KMS-11 (cell line): ENCODE measurements at regions not wholly inside any gene's neighbourhood (a gene's known extent, or its start where the extent isn't known, plus 50 kb on each side); places are given as distances from the start of the nearest gene placed in this dataset.

Source experiments
- H2AFZ ChIP-seq: fragments of 200-600 bp; sonication (generic); 2 replicates; pipeline ENCODE4 v1.6.1; 2016; ENCODE audit warnings: antibody characterized with exemption, mixed run types, low read depth
- H3K27ac ChIP-seq: fragments of 200-600 bp; sonication (generic); 2 replicates; pipeline ENCODE4 v1.6.1; 2016; ENCODE audit warnings: mild to moderate bottlenecking, mixed run types
- H3K27me3 ChIP-seq: fragments of 200-600 bp; sonication (generic); 2 replicates; pipeline ENCODE4 v1.6.1; 2017; ENCODE audit warnings: mild to moderate bottlenecking, low read depth, mixed run types, moderate library complexity; ENCODE audit not compliant: insufficient read depth
- H3K36me3 ChIP-seq: fragments of 200-600 bp; sonication (generic); 2 replicates; pipeline ENCODE4 v1.6.1; 2017; ENCODE audit warnings: mild to moderate bottlenecking, mixed run types; ENCODE audit not compliant: insufficient read depth
- H3K4me1 ChIP-seq: fragments of 200-600 bp; sonication (generic); 2 replicates; pipeline ENCODE4 v1.6.1; 2016; ENCODE audit warnings: mild to moderate bottlenecking, low read depth, mixed run types; ENCODE audit not compliant: poor library complexity, severe bottlenecking
- H3K4me2 ChIP-seq: fragments of 200-600 bp; sonication (generic); 2 replicates; pipeline ENCODE4 v1.7.0; 2016; ENCODE audit warnings: mild to moderate bottlenecking, mixed run types
- H3K4me3 ChIP-seq: fragments of 200-600 bp; sonication (generic); IDR thresholded peaks from 2 replicates; pipeline ENCODE4 v1.6.1; 2017; ENCODE audit warnings: low read depth, low read length, mixed read lengths; ENCODE audit not compliant: insufficient read depth
- H3K79me2 ChIP-seq: fragments of 200-600 bp; sonication (generic); 2 replicates; pipeline ENCODE4 v1.6.1; 2016; ENCODE audit warnings: low read depth, mixed run types; ENCODE audit not compliant: insufficient read depth
- H3K9ac ChIP-seq: fragments of 200-600 bp; sonication (generic); 2 replicates; pipeline ENCODE4 v1.6.1; 2016; ENCODE audit warnings: mild to moderate bottlenecking, mixed run types
- H4K20me1 ChIP-seq: fragments of 200-600 bp; sonication (generic); 2 replicates; pipeline ENCODE4 v1.6.1; 2016; ENCODE audit warnings: mild to moderate bottlenecking, mixed run types; ENCODE audit not compliant: insufficient read depth
- CTCF ChIP-seq: fragments of 200-600 bp; sonication (generic); conservative IDR thresholded peaks from 2 replicates; pipeline ENCODE4 v1.6.1; 2017; ENCODE audit warnings: low read depth, mild to moderate bottlenecking, antibody characterized with exemption, low read length, moderate library complexity, mixed read lengths

- no peak for TF ChIP-seq CTCF
- H3K4me2 ChIP-seq: 0 out of 2 replicates have a peak overlapping the region, but pooled peaks have one; percentile 45
Measured at GRCh38 chrX:1027680-1028079, 184.8 kb downstream of the CRLF2 start.

GRCh38 chrX:1027133-1027532 lies 185.3 kb downstream of the CRLF2 start:
- H3K27me3 ChIP-seq: no peaks in the 10 kb centered on the region
- peak overlapping the region; percentile 45 for H3K4me2 ChIP-seq
- H3K27ac ChIP-seq: peak overlapping the region; percentile 60
- H3K36me3 ChIP-seq: no peaks in the 10 kb centered on the region
- no peak overlapping the region for H3K4me3 ChIP-seq
- peaks cover 9% of the 10 kb centered on the region for H3K4me1 ChIP-seq
- peak overlapping the region; percentile 19; the same call in 1 of the 2 replicates for H3K9ac ChIP-seq
- TF ChIP-seq CTCF: no peak
- peak overlapping the region; percentile 54; the same call in 1 of the 2 replicates for H2AFZ ChIP-seq
- H3K79me2 ChIP-seq: no peaks in the 10 kb centered on the region
- no peaks in the 10 kb centered on the region for H4K20me1 ChIP-seq

More at GRCh38 chrX:1027680-1028079, 184.8 kb downstream of the CRLF2 start:
- H3K4me1 ChIP-seq: peaks cover 9% of the 10 kb centered on the region
- no peaks in the 10 kb centered on the region for H4K20me1 ChIP-seq
- no peak overlapping the region for H3K4me3 ChIP-seq
- H3K27ac ChIP-seq: peak overlapping the region; percentile 60; the same call in 1 of the 2 replicates
- H3K36me3 ChIP-seq: no peaks in the 10 kb centered on the region
- H3K9ac ChIP-seq: no peak overlapping the region; the same call in 1 of the 2 replicates
- no peaks in the 10 kb centered on the region for H3K79me2 ChIP-seq
- peak overlapping the region; percentile 54; the same call in 1 of the 2 replicates for H2AFZ ChIP-seq
- no peaks in the 10 kb centered on the region for H3K27me3 ChIP-seq

GRCh38 chrX:1026263-1027015 lies 186.0 kb downstream of the CRLF2 start:
- no peak for TF ChIP-seq CTCF
- peaks cover 9% of the 10 kb centered on the region for H3K4me1 ChIP-seq

GRCh38 chrX:1025413-1025812 lies 187.0 kb downstream of the CRLF2 start:
- Histone ChIP-seq H3K4me2 (no peak overlapping the region), H3K9ac (no peak overlapping the region), H3K79me2 (no peaks in the 10 kb centered on the region)

More at GRCh38 chrX:1026263-1027015, 186.0 kb downstream of the CRLF2 start:
- Histone ChIP-seq H3K4me2 (peak overlapping the region; percentile 45; the same call in 1 of the 2 replicates), H2AFZ (peak overlapping the region; percentile 54; the same call in 1 of the 2 replicates), H3K27ac (peak overlapping the region; percentile 60; the same call in 1 of the 2 replicates), H4K20me1 (no peaks in the 10 kb centered on the region), H3K4me3 (no peak overlapping the region), H3K79me2 (no peaks in the 10 kb centered on the region), H3K9ac (peak overlapping the region; percentile 19; the same call in 1 of the 2 replicates), H3K36me3 (no peaks in the 10 kb centered on the region), H3K27me3 (no peaks in the 10 kb centered on the region)

More at GRCh38 chrX:1025413-1025812, 187.0 kb downstream of the CRLF2 start:
- Histone ChIP-seq H3K4me3 (no peak overlapping the region), H3K4me1 (peaks cover 9% of the 10 kb centered on the region), H3K27me3 (no peaks in the 10 kb centered on the region), H3K36me3 (no peaks in the 10 kb centered on the region), H2AFZ (no peak overlapping the region), H4K20me1 (no peaks in the 10 kb centered on the region), H3K27ac (no peak overlapping the region)
- no peak for TF ChIP-seq CTCF
